ENCODE measurements at regions not wholly inside any gene's neighbourhood (a gene's known extent, or its start where the extent isn't known, plus 50 kb on each side); places are given as distances from the start of the nearest gene placed in this dataset.

GRCh38 chr12:131332224-131332623, 378.5 kb downstream of the ADGRD1 start:
- TF ChIP-seq CTCF (conservative IDR thresholded peaks at IDR 0.05; ENCODE audit: low read depth, low read length) (no peak), EZH2 (IDR thresholded peaks at IDR 0.05; ENCODE audit: borderline replicate concordance, low read depth, low read length, poor library complexity, severe bottlenecking) (no peak)
